SK-N-SH (cell line): ENCODE measurements at regions not wholly inside any gene's neighbourhood (a gene's known extent, or its start where the extent isn't known, plus 50 kb on each side); places are given as distances from the start of the nearest gene placed in this dataset.

Experiments used
- CTCF ChIA-PET: fragments of 300-600, 350-600 bp; formaldehyde crosslinking; extraction: SDS; loops from one replicate; lab custom pipeline; 2021; lab: Yijun Ruan, JAX
- POLR2A ChIA-PET: fragments of 350-600 bp; sonication (Branson Sonifier 250); formaldehyde crosslinking; extraction: SDS; loops from one replicate; lab custom pipeline; 2020; ENCODE audit warnings: antibody characterized with exemption, inconsistent platforms; lab: Yijun Ruan, JAX
- DNase-seq: peaks from one replicate; pipeline ENCODE4 v3.0.0; 2012
- H2AFZ ChIP-seq: fragments of 200-600 bp; sonication (generic); 2 replicates; pipeline ENCODE4 v1.8.1; 2016; ENCODE audit warnings: antibody characterized with exemption, mild to moderate bottlenecking, low read depth
- H3F3A ChIP-seq: fragments of 200-600 bp; sonication (generic); replicated peaks from 2 replicates; pipeline ENCODE3; 2016; ENCODE audit warnings: antibody characterized with exemption, mild to moderate bottlenecking; ENCODE audit not compliant: insufficient read depth
- H3K27ac ChIP-seq, 2 experiments: fragments of 200-500 bp in 1 of 2; fragments of 200-600 bp in 1 of 2; sonication (Bioruptor generic) in 1 of 2; sonication (generic), shearing (Covaris generic) in 1 of 2; 2 replicates each; pipeline versions ENCODE4 v1.5.1 to v1.6.1; 2014 to 2016; ENCODE audit warnings: low read depth in 2 of 2, inconsistent platforms in 1 of 2, low read length in 1 of 2, mild to moderate bottlenecking in 1 of 2, mixed read lengths in 1 of 2
- H3K27me3 ChIP-seq: fragments of 200-600 bp; sonication (generic), shearing (Covaris generic); 2 replicates; pipeline ENCODE4 v1.6.1; 2016; ENCODE audit warnings: mixed run types; ENCODE audit not compliant: insufficient read depth
- H3K36me3 ChIP-seq, 2 experiments: fragments of 200-500 bp in 1 of 2; fragments of 200-600 bp in 1 of 2; sonication (Bioruptor generic) in 1 of 2; sonication (generic) in 1 of 2; replicated peaks in 1 of 2; 2 replicates each; pipeline versions ENCODE3 to v1.5.1; 2014 to 2016; ENCODE audit warnings: low read length in 1 of 2, mild to moderate bottlenecking in 1 of 2; ENCODE audit not compliant: insufficient read depth in 2 of 2, control insufficient read depth in 1 of 2
- H3K4me1 ChIP-seq, 2 experiments: fragments of 200-500 bp in 1 of 2; fragments of 200-600 bp in 1 of 2; sonication (Bioruptor generic) in 1 of 2; sonication (generic), shearing (Covaris generic) in 1 of 2; 2 replicates each; pipeline versions ENCODE4 v1.5.1 to v1.6.1; 2014 to 2016; ENCODE audit warnings: low read depth in 1 of 2, low read length in 1 of 2, mixed run types in 1 of 2; ENCODE audit not compliant: insufficient read depth in 2 of 2, control insufficient read depth in 1 of 2
- H3K4me2 ChIP-seq: fragments of 200-600 bp; sonication (generic), shearing (Covaris generic); 2 replicates; pipeline ENCODE4 v1.6.1; 2017; ENCODE audit warnings: mixed run types
- H3K4me3 ChIP-seq, 2 experiments: fragments of 200-500 bp in 1 of 2; fragments of 200-600 bp in 1 of 2; sonication (Bioruptor generic) in 1 of 2; sonication (generic), shearing (Covaris generic) in 1 of 2; 2 replicates each; pipeline versions ENCODE4 v1.5.1 to v1.8.1; 2014 to 2016; ENCODE audit warnings: low read depth in 2 of 2, inconsistent platforms in 1 of 2, low read length in 1 of 2, mild to moderate bottlenecking in 1 of 2, mixed read lengths in 1 of 2, moderate library complexity in 1 of 2
- H3K79me2 ChIP-seq: fragments of 200-600 bp; sonication (generic); 2 replicates; pipeline ENCODE4 v1.8.1; 2017; ENCODE audit warnings: mild to moderate bottlenecking; ENCODE audit not compliant: insufficient read depth
- H3K9ac ChIP-seq: fragments of 200-600 bp; sonication (generic); 2 replicates; pipeline ENCODE4 v1.6.1; 2017; ENCODE audit warnings: mixed run types
- H3K9me2 ChIP-seq: fragments of 200-600 bp; sonication (generic); 2 replicates; pipeline ENCODE4 v1.6.1; 2017; ENCODE audit warnings: mixed run types
- H3K9me3 ChIP-seq: fragments of 200-600 bp; sonication (generic); 2 replicates; pipeline ENCODE4 v1.6.1; 2017; ENCODE audit warnings: mixed run types, mild to moderate bottlenecking, moderate library complexity
- H4K20me1 ChIP-seq: fragments of 200-600 bp; sonication (generic); 2 replicates; pipeline ENCODE4 v1.6.1; 2017; ENCODE audit warnings: mild to moderate bottlenecking, mixed run types; ENCODE audit not compliant: insufficient read depth
- CHD2 ChIP-seq: fragments of 150-350 bp; IDR thresholded peaks from 2 replicates; pipeline ENCODE4 v1.6.1; 2018; ENCODE audit warnings: low read length; ENCODE audit not compliant: partially characterized antibody
- EZH2phosphoT487 ChIP-seq: fragments of 200-600 bp; sonication (generic); IDR thresholded peaks from 2 replicates; pipeline ENCODE4 v1.6.1; 2017; ENCODE audit warnings: low read depth, mixed run types, mild to moderate bottlenecking, antibody characterized with exemption, moderate library complexity, borderline replicate concordance
- GATA2 ChIP-seq: sonication (generic); formaldehyde crosslinking; IDR thresholded peaks from 2 replicates; pipeline ENCODE4 v1.5.0; 2020; ENCODE audit warnings: mild to moderate bottlenecking, missing genetic modification reagents
- MEF2A ChIP-seq: IDR thresholded peaks from 2 replicates; pipeline ENCODE4 v1.4.0; 2012; ENCODE audit warnings: low read depth, borderline replicate concordance
- MXI1 ChIP-seq: IDR thresholded peaks from 2 replicates; pipeline ENCODE4 v1.6.1; 2012; ENCODE audit warnings: mild to moderate bottlenecking, low read depth, low read length, improper control_type of control experiment
- NFIC ChIP-seq: IDR thresholded peaks from 2 replicates; pipeline ENCODE4 v1.4.0; 2012; ENCODE audit warnings: borderline replicate concordance
- NRF1 ChIP-seq: IDR thresholded peaks from 2 replicates; pipeline ENCODE4 v1.6.1; 2012; ENCODE audit warnings: low read depth, mild to moderate bottlenecking, low read length
- POLR2AphosphoS5 ChIP-seq: IDR thresholded peaks from 2 replicates; pipeline ENCODE4 v1.6.1; 2012; ENCODE audit warnings: low read depth, low read length
- RAD21 ChIP-seq: IDR thresholded peaks from 2 replicates; pipeline ENCODE4 v1.6.1; 2012; ENCODE audit warnings: mild to moderate bottlenecking, low read length
- RCOR1 ChIP-seq: fragments of 150-350 bp; IDR thresholded peaks from 2 replicates; pipeline ENCODE4 v1.6.1; 2017; ENCODE audit warnings: antibody characterized with exemption, low read length
- RFX5 ChIP-seq: IDR thresholded peaks from 2 replicates; pipeline ENCODE4 v1.6.1; 2012; ENCODE audit warnings: mild to moderate bottlenecking, improper control_type of control experiment, low read length
- SIN3A ChIP-seq: IDR thresholded peaks from 2 replicates; pipeline ENCODE4 v1.6.1; 2012; ENCODE audit warnings: low read depth, mild to moderate bottlenecking, low read length, moderate library complexity, borderline replicate concordance
- SMC3 ChIP-seq: IDR thresholded peaks from 2 replicates; pipeline ENCODE4 v1.6.1; 2012; ENCODE audit warnings: low read depth, low read length, improper control_type of control experiment
- TEAD4 ChIP-seq: IDR thresholded peaks from 2 replicates; pipeline ENCODE4 v1.4.0; 2012; ENCODE audit warnings: mild to moderate bottlenecking, borderline replicate concordance; ENCODE audit not compliant: insufficient read depth
- WGBS: methylation state at CpG from one replicate; pipeline ENCODE4 v1.1.6; 2017; ENCODE audit warnings: low lambda C conversion rate; 5-methylcytosine and 5-hydroxymethylcytosine counted together
- TF ChIP-seq, protein P1 (sequence below): fragments of 200-600 bp; sonication (generic); IDR thresholded peaks from 2 replicates; pipeline ENCODE4 v1.6.1; 2017; ENCODE audit warnings: antibody characterized with exemption, mild to moderate bottlenecking, moderate library complexity
- TF ChIP-seq, protein P2 (sequence below): fragments of 150-350 bp; IDR thresholded peaks from 2 replicates; pipeline ENCODE4 v1.6.1; 2016; ENCODE audit warnings: mild to moderate bottlenecking, low read depth, low read length
- TF ChIP-seq, protein P3 (sequence below): IDR thresholded peaks from 2 replicates; pipeline ENCODE4 v1.6.1; 2012; ENCODE audit warnings: mild to moderate bottlenecking, low read depth, low read length, moderate library complexity
- TF ChIP-seq, protein P4 (sequence below): IDR thresholded peaks from 2 replicates; pipeline ENCODE4 v1.4.0; 2012; ENCODE audit warnings: low read depth

DNA sequence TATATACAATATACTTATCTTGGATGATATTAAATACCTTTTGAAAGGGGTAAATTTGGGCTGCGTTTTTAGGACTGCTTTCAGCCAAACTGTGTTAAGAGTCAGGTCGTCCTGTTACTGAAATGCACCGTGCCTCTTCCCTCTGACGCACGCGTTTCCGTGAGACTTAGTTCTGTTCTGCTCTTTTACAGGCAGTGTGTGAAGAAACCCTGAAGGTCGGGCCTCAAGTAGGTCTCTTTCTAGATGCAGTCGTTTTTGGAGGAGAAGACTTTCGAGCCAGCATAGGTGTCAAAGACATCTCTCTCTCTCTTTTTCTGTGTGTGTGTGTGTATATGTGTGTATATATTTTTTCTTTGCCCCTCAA is 107.0 kb downstream of the ZIC5 start:
- Histone ChIP-seq H3K9me3 (no peaks in the 10 kb centered on the region), H3K9ac (no peak overlapping the region), H3F3A (no peaks in the 10 kb centered on the region), H3K79me2 (no peaks in the 10 kb centered on the region), H3K9me2 (no peaks in the 10 kb centered on the region; the same call in 1 of the 2 replicates), H3K4me2 (no peak overlapping the region), H3K4me1 (peaks cover 4 to 7% of the 10 kb centered on the region in 2 experiments; a peak in 3 of 4 replicates), H3K27me3 (no peaks in the 10 kb centered on the region), H3K27ac (no peak overlapping the region), H3K4me3 (no peak overlapping the region), H3K36me3 (no peaks in the 10 kb centered on the region), H4K20me1 (no peaks in the 10 kb centered on the region), H2AFZ (no peak overlapping the region)
- no peak for TF ChIP-seq POLR2AphosphoS5
- no peak for TF ChIP-seq SIN3A
- no peak for TF ChIP-seq MEF2A
- TF ChIP-seq, protein P1, sequence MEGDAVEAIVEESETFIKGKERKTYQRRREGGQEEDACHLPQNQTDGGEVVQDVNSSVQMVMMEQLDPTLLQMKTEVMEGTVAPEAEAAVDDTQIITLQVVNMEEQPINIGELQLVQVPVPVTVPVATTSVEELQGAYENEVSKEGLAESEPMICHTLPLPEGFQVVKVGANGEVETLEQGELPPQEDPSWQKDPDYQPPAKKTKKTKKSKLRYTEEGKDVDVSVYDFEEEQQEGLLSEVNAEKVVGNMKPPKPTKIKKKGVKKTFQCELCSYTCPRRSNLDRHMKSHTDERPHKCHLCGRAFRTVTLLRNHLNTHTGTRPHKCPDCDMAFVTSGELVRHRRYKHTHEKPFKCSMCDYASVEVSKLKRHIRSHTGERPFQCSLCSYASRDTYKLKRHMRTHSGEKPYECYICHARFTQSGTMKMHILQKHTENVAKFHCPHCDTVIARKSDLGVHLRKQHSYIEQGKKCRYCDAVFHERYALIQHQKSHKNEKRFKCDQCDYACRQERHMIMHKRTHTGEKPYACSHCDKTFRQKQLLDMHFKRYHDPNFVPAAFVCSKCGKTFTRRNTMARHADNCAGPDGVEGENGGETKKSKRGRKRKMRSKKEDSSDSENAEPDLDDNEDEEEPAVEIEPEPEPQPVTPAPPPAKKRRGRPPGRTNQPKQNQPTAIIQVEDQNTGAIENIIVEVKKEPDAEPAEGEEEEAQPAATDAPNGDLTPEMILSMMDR, result no peak
- TF ChIP-seq, protein P2, sequence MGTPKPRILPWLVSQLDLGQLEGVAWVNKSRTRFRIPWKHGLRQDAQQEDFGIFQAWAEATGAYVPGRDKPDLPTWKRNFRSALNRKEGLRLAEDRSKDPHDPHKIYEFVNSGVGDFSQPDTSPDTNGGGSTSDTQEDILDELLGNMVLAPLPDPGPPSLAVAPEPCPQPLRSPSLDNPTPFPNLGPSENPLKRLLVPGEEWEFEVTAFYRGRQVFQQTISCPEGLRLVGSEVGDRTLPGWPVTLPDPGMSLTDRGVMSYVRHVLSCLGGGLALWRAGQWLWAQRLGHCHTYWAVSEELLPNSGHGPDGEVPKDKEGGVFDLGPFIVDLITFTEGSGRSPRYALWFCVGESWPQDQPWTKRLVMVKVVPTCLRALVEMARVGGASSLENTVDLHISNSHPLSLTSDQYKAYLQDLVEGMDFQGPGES, result no peak
- DNase-seq, result no peak
- POLR2A ChIA-PET, result no interaction called here
- CTCF ChIA-PET, result no interaction called here
- 73% methylated on average over 10 of the region's 10 CpGs for WGBS

DNA sequence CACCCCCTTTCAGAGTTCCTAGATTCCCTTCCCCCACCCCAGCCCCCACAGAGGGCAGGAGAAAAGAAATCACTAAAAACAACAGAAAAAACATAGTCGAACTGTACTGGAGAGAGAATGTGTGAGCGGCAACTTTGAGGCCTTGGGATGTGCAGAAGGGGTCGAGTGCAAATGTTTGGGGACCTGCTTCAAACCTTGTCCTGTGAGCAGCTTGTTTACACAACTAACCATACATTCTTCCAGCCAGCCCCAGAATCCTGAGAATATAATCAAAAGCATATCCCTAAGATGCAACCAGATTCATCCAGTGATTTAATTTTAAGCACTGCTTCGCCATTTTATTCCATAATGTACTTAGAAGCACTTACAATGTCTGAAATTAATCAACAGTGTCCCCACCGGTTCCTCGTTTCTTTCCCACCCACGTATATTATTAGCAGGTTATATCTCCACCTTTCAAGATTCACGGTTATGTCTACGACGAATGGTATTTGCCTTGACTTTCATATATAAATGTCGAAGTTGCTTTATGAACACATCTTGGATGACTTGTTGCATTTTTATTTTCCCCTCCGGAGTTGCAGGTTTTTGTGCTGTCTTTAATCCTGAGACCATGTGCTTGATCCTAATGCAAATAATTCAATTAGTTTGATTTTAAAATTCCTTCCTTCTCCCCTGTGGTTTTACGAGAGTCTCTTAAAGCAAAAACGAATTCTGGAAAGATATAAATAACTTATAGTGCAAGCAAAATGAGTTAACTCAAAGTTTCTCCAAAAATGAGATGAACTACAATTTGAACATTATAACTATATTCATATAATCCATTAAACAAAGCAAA is 107.6 kb downstream of the ZIC5 start:
- H3K9ac ChIP-seq, result no peak overlapping the region
- H3K27me3 ChIP-seq, result no peaks in the 10 kb centered on the region
- H3K36me3 ChIP-seq, result no peaks in the 10 kb centered on the region
- H3K4me2 ChIP-seq, result no peak overlapping the region
- ChIA-PET CTCF (interaction anchor here (1.0 to 1.4 kb wide), 2 partner anchors 9 to 14 kb away, joined by 3 read pairs; no protein-coding TSS in a partner anchor), POLR2A (no interaction called here)
- H3F3A ChIP-seq, result no peaks in the 10 kb centered on the region
- DNase-seq, result no peak
- no peak overlapping the region for H3K27ac ChIP-seq
- no peaks in the 10 kb centered on the region for H3K9me2 ChIP-seq
- TF ChIP-seq, protein P3, sequence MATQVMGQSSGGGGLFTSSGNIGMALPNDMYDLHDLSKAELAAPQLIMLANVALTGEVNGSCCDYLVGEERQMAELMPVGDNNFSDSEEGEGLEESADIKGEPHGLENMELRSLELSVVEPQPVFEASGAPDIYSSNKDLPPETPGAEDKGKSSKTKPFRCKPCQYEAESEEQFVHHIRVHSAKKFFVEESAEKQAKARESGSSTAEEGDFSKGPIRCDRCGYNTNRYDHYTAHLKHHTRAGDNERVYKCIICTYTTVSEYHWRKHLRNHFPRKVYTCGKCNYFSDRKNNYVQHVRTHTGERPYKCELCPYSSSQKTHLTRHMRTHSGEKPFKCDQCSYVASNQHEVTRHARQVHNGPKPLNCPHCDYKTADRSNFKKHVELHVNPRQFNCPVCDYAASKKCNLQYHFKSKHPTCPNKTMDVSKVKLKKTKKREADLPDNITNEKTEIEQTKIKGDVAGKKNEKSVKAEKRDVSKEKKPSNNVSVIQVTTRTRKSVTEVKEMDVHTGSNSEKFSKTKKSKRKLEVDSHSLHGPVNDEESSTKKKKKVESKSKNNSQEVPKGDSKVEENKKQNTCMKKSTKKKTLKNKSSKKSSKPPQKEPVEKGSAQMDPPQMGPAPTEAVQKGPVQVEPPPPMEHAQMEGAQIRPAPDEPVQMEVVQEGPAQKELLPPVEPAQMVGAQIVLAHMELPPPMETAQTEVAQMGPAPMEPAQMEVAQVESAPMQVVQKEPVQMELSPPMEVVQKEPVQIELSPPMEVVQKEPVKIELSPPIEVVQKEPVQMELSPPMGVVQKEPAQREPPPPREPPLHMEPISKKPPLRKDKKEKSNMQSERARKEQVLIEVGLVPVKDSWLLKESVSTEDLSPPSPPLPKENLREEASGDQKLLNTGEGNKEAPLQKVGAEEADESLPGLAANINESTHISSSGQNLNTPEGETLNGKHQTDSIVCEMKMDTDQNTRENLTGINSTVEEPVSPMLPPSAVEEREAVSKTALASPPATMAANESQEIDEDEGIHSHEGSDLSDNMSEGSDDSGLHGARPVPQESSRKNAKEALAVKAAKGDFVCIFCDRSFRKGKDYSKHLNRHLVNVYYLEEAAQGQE, result no peak
- TF ChIP-seq TEAD4 (no peak), NRF1 (no peak), GATA2 (CRISPR knock-in tag) (no peak), SMC3 (no peak), RCOR1 (no peak), MEF2A (no peak), MXI1 (no peak), RAD21 (no peak), SIN3A (no peak), EZH2phosphoT487 (no peak), CHD2 (no peak), RFX5 (no peak), NFIC (no peak)
- TF ChIP-seq, protein P2, result no peak
- TF ChIP-seq, protein P4, sequence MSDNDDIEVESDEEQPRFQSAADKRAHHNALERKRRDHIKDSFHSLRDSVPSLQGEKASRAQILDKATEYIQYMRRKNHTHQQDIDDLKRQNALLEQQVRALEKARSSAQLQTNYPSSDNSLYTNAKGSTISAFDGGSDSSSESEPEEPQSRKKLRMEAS, result no peak
- no peaks in the 10 kb centered on the region for H4K20me1 ChIP-seq
- H2AFZ ChIP-seq, result no peak overlapping the region
- H3K79me2 ChIP-seq, result no peaks in the 10 kb centered on the region
- no peaks in the 10 kb centered on the region for H3K9me3 ChIP-seq
- peaks cover 4 to 7% of the 10 kb centered on the region in 2 experiments; a peak in 3 of 4 replicates for H3K4me1 ChIP-seq
- no peak overlapping the region for H3K4me3 ChIP-seq
- 77% methylated on average over 14 of the region's 14 CpGs for WGBS
